ENCODE measurements at regions not wholly inside any gene's neighbourhood (a gene's known extent, or its start where the extent isn't known, plus 50 kb on each side); places are given as distances from the start of the nearest gene placed in this dataset.

- DNase-seq, result no peak
Observed at GRCh38 chr2:57740891-57741290, 305.7 kb upstream of the VRK2 start.

- no peak for DNase-seq
Observed at GRCh38 chr2:57753636-57754035, 293.0 kb upstream of the VRK2 start.

GRCh38 chr2:57758686-57759085 lies 287.9 kb upstream of the VRK2 start:
- no peak for DNase-seq

GRCh38 chr2:57759131-57759530 lies 287.5 kb upstream of the VRK2 start:
- no peak for DNase-seq

- DNase-seq, result peak; percentile 77
Observed at GRCh38 chr2:57759822-57760300, 286.7 kb upstream of the VRK2 start.

GRCh38 chr2:57760381-57760801 lies 286.2 kb upstream of the VRK2 start:
- no peak for DNase-seq

GRCh38 chr2:57776916-57777315 lies 269.7 kb upstream of the VRK2 start:
- no peak for DNase-seq

- DNase-seq, result no peak
Observed at GRCh38 chr2:57782587-57782986, 264.0 kb upstream of the VRK2 start.

- no peak for DNase-seq
Observed at GRCh38 chr2:57793310-57793709, 253.3 kb upstream of the VRK2 start.

GRCh38 chr2:57796527-57796926 lies 250.1 kb upstream of the VRK2 start:
- DNase-seq, result no peak

- DNase-seq, result no peak
Observed at GRCh38 chr2:57798346-57798745, 248.3 kb upstream of the VRK2 start.

GRCh38 chr2:57802243-57802642 lies 244.4 kb upstream of the VRK2 start:
- DNase-seq, result no peak

- DNase-seq, result no peak
Observed at GRCh38 chr2:57804971-57805370, 241.6 kb upstream of the VRK2 start.

GRCh38 chr2:57806449-57806968 lies 240.1 kb upstream of the VRK2 start:
- no peak for DNase-seq

- DNase-seq, result no peak
Observed at GRCh38 chr2:57809230-57809629, 237.4 kb upstream of the VRK2 start.

GRCh38 chr2:57821088-57821487 lies 225.5 kb upstream of the VRK2 start:
- no peak for DNase-seq

- no peak for DNase-seq
Observed at GRCh38 chr2:57828221-57828620, 218.4 kb upstream of the VRK2 start.

- no peak for DNase-seq
Observed at GRCh38 chr2:57834666-57835065, 211.9 kb upstream of the VRK2 start.

GRCh38 chr2:57842531-57842930 lies 204.1 kb upstream of the VRK2 start:
- DNase-seq, result no peak

GRCh38 chr2:57843158-57843557 lies 203.4 kb upstream of the VRK2 start:
- DNase-seq, result no peak

- DNase-seq, result no peak
Observed at GRCh38 chr2:57848723-57849122, 197.9 kb upstream of the VRK2 start.

- no peak for DNase-seq
Observed at GRCh38 chr2:57849843-57850242, 196.8 kb upstream of the VRK2 start.

GRCh38 chr2:57850415-57851130 lies 196.0 kb upstream of the VRK2 start:
- no peak for DNase-seq

GRCh38 chr2:57855212-57855611 lies 191.4 kb upstream of the VRK2 start:
- no peak for DNase-seq

GRCh38 chr2:57859755-57860154 lies 186.9 kb upstream of the VRK2 start:
- no peak for DNase-seq
